ENCODE measurements at regions not wholly inside any gene's neighbourhood (a gene's known extent, or its start where the extent isn't known, plus 50 kb on each side); places are given as distances from the start of the nearest gene placed in this dataset.

DNA sequence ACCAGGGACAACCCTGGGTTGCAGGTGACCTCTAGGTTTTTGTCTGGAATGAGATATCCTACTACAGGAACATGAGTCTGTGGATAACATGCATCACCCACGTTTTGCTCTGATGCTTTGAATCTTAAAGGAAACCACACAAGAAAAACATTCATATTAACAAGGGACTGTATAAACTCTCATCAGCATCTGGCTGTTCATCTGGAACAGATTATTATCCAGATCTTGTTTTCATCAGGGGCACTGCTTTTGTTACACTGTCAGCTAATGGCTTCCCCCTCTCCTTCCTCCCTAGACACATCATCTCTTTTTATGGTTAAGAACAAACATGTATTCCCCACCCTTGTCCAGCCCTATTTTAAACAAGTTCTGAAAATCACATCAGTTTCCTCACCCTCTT is 1095.7 kb downstream of the AACS start:
- Histone ChIP-seq H3K9ac (no peak overlapping the region), H3K9me3 (ENCODE audit: low read depth) (no peaks in the 10 kb centered on the region), H3F3A (ENCODE audit: low read depth) (no peaks in the 10 kb centered on the region), H3K27me3 (no peaks in the 10 kb centered on the region), H4K20me1 (ENCODE audit: low read depth) (no peaks in the 10 kb centered on the region), H3K4me3 (no peak overlapping the region), H3K27ac (no peak overlapping the region), H3K4me2 (no peak overlapping the region), H3K36me3 (no peaks in the 10 kb centered on the region), H3K4me1 (no peaks in the 10 kb centered on the region), H2AFZ (replicated peaks) (no peak overlapping the region), H3K79me2 (ENCODE audit: low read depth) (no peaks in the 10 kb centered on the region)
- H3K9me3 Mint-ChIP-seq = peaks cover 2% of the 10 kb centered on the region
- H3K27me3 Mint-ChIP-seq (ENCODE audit: insufficient read depth, low read depth) = peaks cover 5% of the 10 kb centered on the region
- TF ChIP-seq EZH2phosphoT487 (IDR thresholded peaks at IDR 0.05) = no peak
- TF ChIP-seq EZH2 (IDR thresholded peaks at IDR 0.05) = no peak
- no peak for TF ChIP-seq CTCF (IDR thresholded peaks at IDR 0.05)
- H3K4me3 Mint-ChIP-seq = no peak overlapping the region
- H3K36me3 Mint-ChIP-seq = no peaks in the 10 kb centered on the region
- no peaks in the 10 kb centered on the region for H3K4me1 Mint-ChIP-seq
- DNase-seq (ENCODE audit: low spot score) = no peak
- H3K27ac Mint-ChIP-seq = no peak overlapping the region

DNA sequence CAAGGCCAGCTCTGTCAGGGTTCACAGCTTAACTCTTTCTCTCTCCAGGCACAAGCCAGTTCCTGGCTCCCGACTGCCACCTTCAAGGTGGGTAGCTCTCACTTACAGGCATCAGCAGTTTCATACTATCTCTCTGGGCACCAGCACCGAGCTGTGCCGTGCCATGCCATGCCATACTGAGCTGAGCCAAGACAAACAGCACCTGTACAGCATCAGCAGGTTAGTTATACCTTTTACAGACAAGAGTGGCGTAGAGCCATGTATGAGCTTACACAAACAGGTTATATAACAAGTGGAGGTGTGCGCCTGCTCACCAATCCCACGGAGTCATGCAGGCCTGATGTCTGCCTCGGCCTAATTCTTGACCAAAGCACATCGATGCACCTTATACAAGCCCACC is 1098.7 kb downstream of the AACS start:
- no peaks in the 10 kb centered on the region for H3K36me3 ChIP-seq
- no peaks in the 10 kb centered on the region for H3K36me3 Mint-ChIP-seq
- no peak overlapping the region for H3K9ac ChIP-seq
- H3K9me3 ChIP-seq (ENCODE audit: low read depth) = no peaks in the 10 kb centered on the region
- no peak overlapping the region for H3K4me3 ChIP-seq
- H3K27ac Mint-ChIP-seq = no peak overlapping the region
- no peak overlapping the region for H3K4me3 Mint-ChIP-seq
- peaks cover 2% of the 10 kb centered on the region for H3K9me3 Mint-ChIP-seq
- no peak overlapping the region for H3K27ac ChIP-seq
- H3K27me3 ChIP-seq = no peaks in the 10 kb centered on the region
- no peaks in the 10 kb centered on the region for H3K4me1 ChIP-seq
- no peak overlapping the region for H2AFZ ChIP-seq (replicated peaks)
- no peak overlapping the region for H3K4me2 ChIP-seq
- H4K20me1 ChIP-seq (ENCODE audit: low read depth) = no peaks in the 10 kb centered on the region
- H3K4me1 Mint-ChIP-seq = no peaks in the 10 kb centered on the region
- H3F3A ChIP-seq (ENCODE audit: low read depth) = no peaks in the 10 kb centered on the region
- DNase-seq (ENCODE audit: low spot score) = no peak
- no peak for TF ChIP-seq EZH2 (IDR thresholded peaks at IDR 0.05)
- TF ChIP-seq EZH2phosphoT487 (IDR thresholded peaks at IDR 0.05) = no peak
- H3K79me2 ChIP-seq (ENCODE audit: low read depth) = no peaks in the 10 kb centered on the region
- H3K27me3 Mint-ChIP-seq (ENCODE audit: insufficient read depth, low read depth) = peaks cover 10% of the 10 kb centered on the region

- no peaks in the 10 kb centered on the region for H3K4me1 Mint-ChIP-seq
- no peaks in the 10 kb centered on the region for H3K27me3 ChIP-seq
- no peak overlapping the region for H3K27ac ChIP-seq
- no peaks in the 10 kb centered on the region for H3K36me3 Mint-ChIP-seq
- no peak overlapping the region for H3K27ac Mint-ChIP-seq
- no peaks in the 10 kb centered on the region for H3K9me3 ChIP-seq (ENCODE audit: low read depth)
- no peak overlapping the region for H3K9ac ChIP-seq
- H3K4me1 ChIP-seq = no peaks in the 10 kb centered on the region
- H3K4me3 ChIP-seq = no peak overlapping the region
- no peak overlapping the region for H3K4me2 ChIP-seq
- TF ChIP-seq CTCF (IDR thresholded peaks at IDR 0.05) = no peak
- no peak for TF ChIP-seq EZH2 (IDR thresholded peaks at IDR 0.05)
- TF ChIP-seq EZH2phosphoT487 (IDR thresholded peaks at IDR 0.05) = no peak
- no peak overlapping the region for H3K4me3 Mint-ChIP-seq
- H4K20me1 ChIP-seq (ENCODE audit: low read depth) = no peaks in the 10 kb centered on the region
- H2AFZ ChIP-seq (replicated peaks) = no peak overlapping the region
- DNase-seq (ENCODE audit: low spot score) = no peak
- H3K9me3 Mint-ChIP-seq = no peaks in the 10 kb centered on the region
- H3F3A ChIP-seq (ENCODE audit: low read depth) = no peaks in the 10 kb centered on the region
- H3K27me3 Mint-ChIP-seq (ENCODE audit: insufficient read depth, low read depth) = peaks cover 2% of the 10 kb centered on the region
- no peaks in the 10 kb centered on the region for H3K79me2 ChIP-seq (ENCODE audit: low read depth)
- H3K36me3 ChIP-seq = no peaks in the 10 kb centered on the region
These were observed 1106.8 kb downstream of the AACS start for GRCh38 chr12:126171937-126172559.

- H3K27me3 Mint-ChIP-seq (ENCODE audit: insufficient read depth, low read depth) = peaks cover 5% of the 10 kb centered on the region
- Histone ChIP-seq H3K27me3 (no peaks in the 10 kb centered on the region), H3K9ac (no peak overlapping the region), H3F3A (ENCODE audit: low read depth) (no peaks in the 10 kb centered on the region), H3K4me1 (no peaks in the 10 kb centered on the region), H2AFZ (replicated peaks) (no peak overlapping the region), H3K79me2 (ENCODE audit: low read depth) (no peaks in the 10 kb centered on the region), H3K36me3 (no peaks in the 10 kb centered on the region), H3K9me3 (ENCODE audit: low read depth) (no peaks in the 10 kb centered on the region), H4K20me1 (ENCODE audit: low read depth) (no peaks in the 10 kb centered on the region), H3K4me2 (no peak overlapping the region), H3K4me3 (no peak overlapping the region), H3K27ac (no peak overlapping the region)
- peaks cover 3% of the 10 kb centered on the region for H3K36me3 Mint-ChIP-seq
- no peaks in the 10 kb centered on the region for H3K4me1 Mint-ChIP-seq
- H3K9me3 Mint-ChIP-seq = peaks cover 7% of the 10 kb centered on the region
- no peak for DNase-seq (ENCODE audit: low spot score)
- no peak overlapping the region for H3K27ac Mint-ChIP-seq
- no peak overlapping the region for H3K4me3 Mint-ChIP-seq
- no peak for TF ChIP-seq CTCF (IDR thresholded peaks at IDR 0.05)
These were observed 1117.5 kb downstream of the AACS start for GRCh38 chr12:126182619-126183236.
